ENCODE measurements at regions not wholly inside any gene's neighbourhood (a gene's known extent, or its start where the extent isn't known, plus 50 kb on each side); places are given as distances from the start of the nearest gene placed in this dataset.

DNA sequence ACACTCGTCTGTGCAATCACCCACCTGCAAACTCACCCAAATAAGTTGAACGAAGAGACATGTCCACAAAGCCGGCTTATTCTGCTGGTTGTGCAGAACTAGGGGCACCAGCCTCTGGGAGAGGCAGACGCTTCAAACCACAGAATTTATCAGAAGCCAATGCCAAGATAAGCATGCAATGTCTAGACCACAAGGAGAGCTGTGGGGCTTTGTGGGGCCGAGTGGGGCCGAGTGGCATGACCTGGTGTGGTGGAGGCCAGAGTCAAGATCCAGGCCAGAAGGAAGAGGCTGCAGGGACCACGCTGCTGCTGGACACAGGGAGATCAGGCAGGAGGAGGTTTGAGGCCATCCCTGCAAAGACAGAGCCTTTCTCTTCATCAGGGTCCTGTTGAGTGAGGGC, 259.0 kb downstream of the IRX2 start:
- DNase-seq (ENCODE audit: low spot score) = no peak

DNA sequence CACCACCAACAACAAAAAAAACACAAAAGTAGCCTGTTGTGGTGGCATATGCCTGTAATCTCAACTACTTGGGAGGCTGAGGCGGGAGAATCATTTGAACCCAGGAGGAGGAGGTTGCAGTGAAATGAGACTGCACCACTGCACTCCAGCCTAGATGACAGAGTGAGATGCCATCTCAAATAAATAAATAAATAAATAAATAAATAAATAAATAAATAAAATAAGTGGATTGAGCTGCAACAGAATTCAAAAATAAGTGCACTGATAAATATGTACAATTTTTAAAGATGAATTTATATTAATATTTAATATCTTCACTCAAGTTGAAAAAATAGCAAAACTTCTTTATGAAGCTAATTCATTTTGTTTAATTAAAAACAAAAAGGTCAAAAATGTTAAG, 259.6 kb downstream of the IRX2 start:
- no peak for DNase-seq (ENCODE audit: low spot score)

DNA sequence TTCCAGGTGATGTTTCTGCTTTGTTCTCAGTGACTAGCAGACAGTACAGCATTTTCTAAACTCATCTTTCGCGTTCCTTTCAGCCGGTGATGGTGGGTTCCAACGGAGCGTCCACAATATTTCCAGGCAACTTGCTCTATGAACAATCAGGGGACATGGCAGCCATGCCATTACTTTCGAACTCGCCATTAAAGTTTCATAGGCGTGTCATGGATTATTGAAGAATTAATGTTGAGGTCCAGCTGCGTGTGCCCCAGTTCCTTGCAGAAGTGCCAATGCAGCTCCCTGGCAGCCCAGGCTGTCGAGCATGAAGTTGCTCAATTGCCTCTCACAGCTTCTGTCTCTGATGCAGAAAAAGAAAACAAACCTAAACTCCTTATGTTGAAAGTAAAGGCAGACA, 262.2 kb downstream of the IRX2 start:
- no peak for DNase-seq (ENCODE audit: low spot score)

DNA sequence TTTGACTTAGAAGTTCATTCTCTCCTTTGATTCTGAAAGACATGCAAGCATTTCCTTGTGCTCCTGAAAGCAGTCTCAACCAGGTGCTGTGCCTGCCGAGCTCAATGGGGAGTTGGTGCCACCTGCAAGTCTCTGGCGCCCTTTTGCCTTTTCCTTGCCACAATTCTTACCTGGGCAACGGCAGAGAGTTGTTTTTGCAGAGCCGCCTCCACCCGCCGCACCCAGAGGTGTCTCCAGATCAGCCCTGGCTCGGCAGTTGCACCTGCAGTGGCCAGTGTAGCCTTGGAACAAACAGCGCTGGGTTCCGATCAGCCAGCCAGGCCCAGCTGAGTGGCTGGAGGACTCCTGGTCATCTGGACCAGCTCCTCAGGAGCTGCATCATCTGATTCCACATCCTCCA, 262.9 kb downstream of the IRX2 start:
- DNase-seq (ENCODE audit: low spot score) = no peak

DNA sequence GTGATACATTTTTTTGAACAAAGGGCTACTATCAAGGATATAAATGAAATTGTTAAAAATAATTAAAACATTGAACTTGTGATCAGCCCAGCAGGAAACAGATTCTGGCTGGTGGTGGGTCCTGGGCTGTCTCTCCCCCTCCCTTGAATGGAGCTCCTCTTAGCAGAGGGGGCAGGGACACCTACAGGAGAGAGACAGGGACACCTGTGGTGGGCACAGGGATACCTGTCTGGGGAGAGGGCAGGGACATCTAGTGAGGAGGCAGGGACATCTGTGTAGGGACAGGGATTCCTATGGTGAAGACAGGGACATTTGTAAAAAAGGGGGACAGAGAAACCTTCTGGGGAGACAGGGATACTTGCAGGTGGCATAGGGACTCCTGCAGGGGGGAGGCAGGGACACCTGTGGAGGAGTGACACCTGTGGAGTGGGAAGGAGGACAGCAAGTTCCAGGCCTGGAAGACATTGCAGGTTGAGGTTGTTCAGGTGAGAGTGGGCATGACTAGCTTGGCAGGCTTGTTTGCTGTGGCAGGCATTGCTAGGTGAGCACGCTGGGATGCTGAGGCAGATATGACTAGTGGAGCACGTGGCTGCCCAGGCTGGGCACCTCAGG, 264.2 kb downstream of the IRX2 start:
- DNase-seq (ENCODE audit: low spot score) = no peak

DNA sequence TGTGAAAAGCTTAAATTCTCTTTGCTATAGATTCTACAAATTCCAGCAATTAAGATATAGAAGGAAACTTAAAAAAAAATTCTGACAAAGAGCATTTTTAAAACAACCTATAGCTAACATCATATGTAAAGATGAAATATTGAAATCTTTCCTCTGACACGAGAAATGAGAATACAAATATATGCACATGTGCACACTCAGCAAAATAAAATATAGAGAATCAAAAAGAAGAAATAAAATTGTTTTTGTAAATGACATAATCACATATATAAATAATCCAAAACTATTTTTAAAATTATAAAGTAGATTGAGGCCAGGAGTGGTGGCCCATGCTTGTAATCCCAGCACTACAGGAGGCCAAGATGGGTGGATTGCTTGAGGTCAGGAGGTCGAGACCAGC, 265.1 kb downstream of the IRX2 start:
- no peak for DNase-seq (ENCODE audit: low spot score)

DNA sequence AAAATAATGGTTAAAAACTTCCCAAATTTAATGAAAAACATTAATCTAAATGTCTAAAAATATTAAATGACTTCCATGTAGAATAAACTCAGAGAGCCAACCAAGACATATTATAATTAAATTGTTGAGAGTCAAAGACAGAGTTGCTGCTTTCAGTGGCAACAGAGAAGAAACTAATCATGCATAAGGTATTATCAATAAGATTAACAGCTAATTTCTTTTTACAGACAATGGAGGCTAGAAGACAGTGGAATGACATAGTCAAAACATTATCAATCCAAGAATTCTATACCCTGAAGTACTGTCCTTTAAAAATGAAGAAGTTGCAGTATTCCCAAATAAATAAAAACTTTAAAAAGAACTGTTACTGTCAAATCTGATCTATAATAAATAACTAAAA, 268.7 kb downstream of the IRX2 start:
- peak; percentile 37 for DNase-seq (ENCODE audit: low spot score)

DNA sequence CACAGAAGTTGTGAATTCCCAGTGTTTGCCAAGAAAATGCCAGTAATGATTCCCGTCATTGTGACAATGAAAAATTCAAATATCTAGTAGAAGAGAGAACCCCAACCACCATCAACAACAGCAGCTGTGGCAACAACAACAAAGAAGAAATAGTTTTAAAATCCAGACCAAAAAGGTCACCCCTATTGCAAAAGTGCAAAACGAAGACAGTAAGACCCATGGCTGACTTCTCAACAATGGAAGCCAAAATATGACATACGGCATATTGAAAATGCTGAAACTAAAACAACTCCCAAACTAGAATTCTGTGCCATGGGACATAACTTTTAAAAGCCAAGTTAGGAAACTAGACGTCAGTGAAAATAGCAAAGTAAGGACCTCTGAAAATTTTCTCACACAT, 270.6 kb downstream of the IRX2 start:
- no peak for DNase-seq (ENCODE audit: low spot score)

DNA sequence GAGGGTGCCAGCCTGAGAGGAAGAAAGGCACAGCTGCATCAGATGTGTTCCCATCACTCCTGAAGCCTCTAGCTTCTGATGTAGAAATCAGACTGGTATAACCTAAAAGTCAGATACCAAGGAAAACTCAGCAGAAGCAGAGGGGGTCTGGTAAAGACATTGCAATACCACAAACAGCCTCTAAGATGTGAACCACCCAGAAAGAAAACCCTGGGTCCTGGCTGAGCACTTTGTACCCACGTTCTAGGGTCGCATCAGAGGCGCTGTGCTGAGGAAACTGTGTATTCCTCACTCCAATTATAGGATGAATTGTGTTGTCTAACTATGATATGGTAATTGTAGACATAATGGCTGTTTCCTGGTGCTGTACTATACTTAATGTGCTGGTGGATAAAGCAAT, 275.6 kb downstream of the IRX2 start:
- no peak for DNase-seq (ENCODE audit: low spot score)

DNA sequence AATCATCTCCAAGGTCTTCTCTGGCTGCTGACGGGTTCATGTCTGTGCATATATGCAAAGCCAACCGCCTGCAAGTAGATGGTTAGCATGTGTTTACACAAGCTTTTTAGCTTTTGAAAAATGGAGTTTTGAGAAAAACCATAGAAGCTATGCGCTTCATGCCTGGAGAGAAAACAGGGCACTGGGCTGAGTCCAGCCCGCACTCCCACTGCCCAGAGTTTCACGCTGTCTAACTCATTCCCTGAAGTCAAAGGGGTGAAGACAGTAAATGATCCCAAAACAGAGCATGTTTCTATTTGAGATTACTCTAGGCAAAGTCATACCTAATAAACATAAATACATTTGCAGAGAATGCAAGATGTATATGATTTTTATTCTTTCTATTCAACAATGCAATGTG, 278.8 kb downstream of the IRX2 start:
- no peak for DNase-seq (ENCODE audit: low spot score)

DNA sequence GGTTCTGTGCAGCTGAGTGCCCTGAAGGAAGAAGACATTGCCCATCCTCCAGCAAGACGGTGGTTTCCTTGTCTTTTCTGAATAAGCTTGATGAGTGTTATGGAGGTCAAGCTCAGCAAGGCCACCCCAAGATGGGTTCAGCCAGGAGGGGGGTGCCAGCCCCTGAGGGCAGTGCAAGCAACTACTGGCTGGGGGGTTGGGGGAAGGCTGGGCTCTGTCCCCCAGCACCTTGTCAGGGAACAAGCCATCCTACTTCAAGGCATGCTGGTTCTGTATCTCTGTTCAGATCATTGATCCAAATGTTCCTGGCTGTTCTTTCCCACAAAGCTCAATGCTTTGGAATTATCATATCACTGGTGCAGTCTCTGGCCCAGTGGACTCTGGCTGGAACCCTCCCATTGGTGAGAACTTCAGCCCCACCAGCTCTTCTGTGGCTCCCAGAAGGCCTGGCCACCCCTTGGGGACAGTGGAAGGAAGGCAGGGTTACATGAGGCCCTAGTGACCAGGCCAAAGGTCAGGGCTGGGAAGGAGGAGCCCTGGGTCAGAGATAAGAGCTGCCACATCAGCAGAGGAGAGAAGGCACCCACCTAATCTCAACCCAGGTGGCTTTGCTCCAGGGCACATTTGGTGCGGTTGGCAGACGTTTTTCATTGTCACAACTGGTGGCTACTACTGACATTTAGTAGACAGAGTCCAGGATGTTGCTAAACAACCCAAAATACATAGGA, 280.2 kb downstream of the IRX2 start:
- DNase-seq (ENCODE audit: low spot score) = no peak

DNA sequence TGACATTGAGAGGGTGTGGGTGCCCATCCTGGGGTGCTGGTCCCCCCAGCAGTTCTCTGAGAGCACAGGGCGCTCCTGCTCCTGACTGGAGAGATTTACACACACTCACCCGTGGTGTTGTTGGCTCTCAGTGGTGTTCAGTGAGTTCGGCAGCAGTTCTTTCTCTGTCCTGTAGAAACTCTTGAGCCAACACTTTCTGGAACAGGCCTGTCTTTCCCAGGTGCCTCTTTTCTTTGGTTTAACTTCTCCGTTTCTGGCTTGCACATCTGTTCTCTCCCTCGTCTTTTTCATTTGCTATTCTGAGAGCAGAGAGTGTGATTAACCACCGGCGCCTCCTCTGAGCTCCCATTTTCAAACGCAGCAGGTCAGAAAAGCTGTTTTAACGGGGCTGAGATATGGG, 284.5 kb downstream of the IRX2 start:
- DNase-seq (ENCODE audit: low spot score) = no peak

DNA sequence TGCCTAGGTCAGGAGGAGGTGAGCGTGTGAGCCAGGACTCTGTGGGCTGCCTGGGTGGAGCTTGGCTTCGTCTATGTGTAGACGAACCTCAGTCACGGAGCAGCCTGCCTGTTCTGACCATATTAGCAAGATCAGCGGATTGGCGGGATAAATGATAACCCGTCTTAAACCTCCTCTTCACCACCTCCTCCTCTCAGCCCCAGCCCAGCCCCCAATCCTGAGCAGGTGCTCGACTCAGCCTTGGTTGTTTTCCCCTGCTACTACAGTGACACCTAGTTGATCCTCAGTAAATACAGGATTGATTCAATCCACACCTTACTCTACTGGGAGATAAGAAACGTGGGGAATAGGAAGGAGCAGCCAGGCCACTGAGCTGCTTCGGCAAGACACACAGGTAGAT, 286.1 kb downstream of the IRX2 start:
- peak; percentile 13 for DNase-seq (ENCODE audit: low spot score)

DNA sequence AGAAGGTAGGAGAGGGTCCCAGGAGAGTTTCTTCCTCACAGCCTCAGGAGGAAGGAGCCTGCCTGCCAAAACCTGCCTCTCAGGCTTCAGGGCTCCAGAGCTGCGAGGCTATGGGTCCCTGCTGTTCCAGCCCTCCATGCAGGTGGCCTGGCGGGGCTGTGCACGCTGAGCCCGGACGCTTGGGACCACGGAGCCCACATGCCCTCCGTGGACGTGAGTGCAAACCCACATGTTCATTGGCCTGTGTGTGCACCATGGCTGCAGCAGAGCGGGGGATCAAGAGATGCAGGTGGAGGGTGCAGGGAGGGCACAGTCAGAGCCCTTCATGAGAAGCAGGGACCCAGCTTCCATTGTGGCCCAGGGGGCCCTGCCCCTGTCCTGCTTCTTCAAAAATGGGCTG, 287.3 kb downstream of the IRX2 start:
- DNase-seq (ENCODE audit: low spot score) = no peak

DNA sequence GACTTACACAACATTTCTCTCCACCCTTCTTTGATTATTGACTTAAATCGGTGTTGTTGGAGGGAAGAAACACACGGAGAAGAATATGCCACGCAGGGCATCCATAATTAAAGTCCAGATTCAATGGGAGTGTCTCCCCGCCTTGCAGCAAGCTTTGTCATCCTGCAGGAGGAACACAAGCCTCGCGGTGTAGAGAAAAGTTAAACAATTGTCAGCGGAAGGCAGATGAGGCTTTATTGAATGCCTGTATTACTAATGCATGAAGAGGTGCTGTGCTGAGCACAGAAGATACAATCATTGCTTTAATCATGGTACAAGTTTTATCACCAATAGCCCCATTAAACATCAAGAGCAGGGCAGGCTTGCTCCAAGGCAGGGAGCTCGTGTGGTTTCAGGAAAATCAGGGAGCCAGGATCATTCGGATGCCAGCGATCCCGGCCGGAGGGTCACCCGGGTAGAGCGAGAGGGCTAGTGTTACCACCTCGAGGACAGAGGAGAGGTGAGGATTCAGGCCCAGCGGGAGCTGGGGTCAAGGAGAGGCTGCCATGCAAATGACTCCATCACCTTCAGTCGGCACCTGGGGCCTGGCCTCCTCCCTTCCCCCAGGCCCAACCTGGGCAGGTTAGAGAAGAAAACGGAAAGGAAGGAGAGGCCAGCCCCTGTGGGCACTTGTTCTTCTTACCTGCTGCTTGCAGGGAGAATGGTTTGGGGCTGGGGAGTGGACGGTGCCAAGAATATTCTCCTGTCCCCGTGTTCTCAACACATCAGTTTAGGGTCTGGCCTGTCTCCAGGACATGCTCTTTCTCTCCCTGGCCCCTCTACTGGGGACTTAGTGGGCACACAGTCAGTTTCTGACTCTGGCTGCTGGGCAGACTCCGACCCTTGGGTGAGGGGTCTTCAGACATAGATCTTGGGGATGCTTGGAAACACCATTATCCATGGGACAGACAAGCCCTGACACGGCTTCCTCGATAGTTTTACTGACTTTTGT, 289.5 kb downstream of the IRX2 start:
- DNase-seq (ENCODE audit: low spot score) = no peak

DNA sequence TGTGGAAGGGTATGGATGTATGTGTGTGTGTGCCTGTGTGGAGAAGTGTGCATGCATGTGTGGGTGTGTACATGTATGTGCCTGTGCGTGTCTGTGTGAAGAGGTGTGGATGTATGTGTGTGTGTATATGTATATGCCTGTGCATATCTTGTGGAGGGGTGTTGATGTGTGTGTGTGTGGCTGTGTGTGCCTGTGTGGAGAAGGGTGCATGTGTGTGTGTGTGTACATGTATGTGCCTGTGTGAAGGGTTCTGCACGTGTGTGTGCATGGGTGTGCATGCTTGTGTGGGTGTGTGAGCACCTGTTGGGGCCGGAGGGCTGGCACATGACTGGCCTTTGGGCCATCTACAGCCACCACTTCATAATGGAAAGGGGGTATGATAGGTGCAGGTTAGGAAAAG, 291.4 kb downstream of the IRX2 start:
- DNase-seq (ENCODE audit: low spot score) = no peak

DNA sequence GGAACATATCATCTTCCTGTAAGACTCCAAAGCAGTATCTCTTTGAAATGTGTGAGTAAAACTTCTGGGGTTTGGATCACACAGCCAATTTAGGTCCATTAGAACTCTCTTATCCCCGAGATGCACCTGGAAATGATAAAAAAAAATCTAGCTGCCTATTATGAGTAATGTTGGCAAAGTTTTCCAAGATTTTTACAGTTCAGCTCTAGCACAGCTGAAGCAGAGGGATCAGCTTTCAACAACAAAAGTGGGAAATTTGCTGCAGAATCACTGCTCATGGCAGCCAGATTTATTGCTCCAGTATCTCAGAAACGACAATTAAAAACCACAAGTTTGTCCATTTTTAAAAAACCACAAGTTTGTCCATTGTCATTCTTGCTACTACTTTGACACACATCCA, 292.2 kb downstream of the IRX2 start:
- no peak for DNase-seq (ENCODE audit: low spot score)

DNA sequence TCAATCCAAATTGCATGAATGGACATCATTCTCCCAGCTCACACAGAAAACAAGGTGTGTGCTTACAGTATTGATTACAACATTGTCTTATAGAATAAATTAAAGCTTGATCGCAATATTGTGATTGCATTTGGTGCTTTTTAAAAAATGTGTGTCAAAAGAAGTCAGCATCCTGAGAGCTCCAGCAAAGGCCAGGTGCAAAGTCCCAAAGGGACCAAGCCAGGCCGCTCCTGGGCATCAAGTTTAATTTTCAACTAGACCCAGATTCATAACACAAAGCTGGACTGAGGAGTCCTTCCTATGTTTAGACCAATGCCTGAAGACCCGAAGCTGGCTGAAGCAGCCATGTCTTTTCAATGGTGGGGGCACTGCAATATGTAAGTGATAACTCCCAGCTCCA, 295.6 kb downstream of the IRX2 start:
- DNase-seq (ENCODE audit: low spot score) = no peak

DNA sequence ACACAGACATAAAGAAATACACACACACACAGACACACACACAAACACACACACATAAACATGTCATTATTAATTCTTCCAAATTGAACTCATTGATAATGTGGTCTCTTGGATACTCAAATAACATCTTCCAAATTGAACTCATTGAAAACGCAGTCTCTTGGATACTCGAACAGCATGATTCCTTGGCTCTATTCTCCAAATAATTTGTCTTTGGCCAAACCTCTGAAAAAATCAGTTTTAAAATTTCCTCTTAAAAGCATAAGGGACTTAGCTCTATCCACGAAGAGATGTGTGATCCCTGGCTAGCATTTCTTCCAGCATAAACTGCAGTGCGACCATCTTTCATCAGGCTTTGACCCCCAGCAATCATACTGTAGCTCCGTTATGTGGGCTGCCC, 296.6 kb downstream of the IRX2 start:
- no peak for DNase-seq (ENCODE audit: low spot score)

DNA sequence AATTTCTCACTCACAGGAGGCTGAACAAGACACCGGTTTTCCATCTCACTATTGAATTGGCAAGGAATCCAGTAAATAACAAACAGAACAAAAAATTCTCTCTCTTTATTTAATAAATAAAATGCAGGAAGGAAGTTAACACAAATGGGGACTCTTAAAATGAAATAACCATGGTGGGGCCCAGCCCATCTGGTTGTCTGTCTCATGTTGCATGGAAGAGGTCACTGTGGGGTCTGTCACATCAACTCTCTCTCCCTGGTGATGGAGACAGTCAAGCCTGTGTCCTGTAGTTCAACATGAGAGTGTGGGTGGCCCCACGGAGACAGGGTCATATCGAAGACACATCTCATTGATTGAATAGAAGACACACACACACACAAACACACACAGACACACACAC, 297.7 kb downstream of the IRX2 start:
- no peak for DNase-seq (ENCODE audit: low spot score)

DNA sequence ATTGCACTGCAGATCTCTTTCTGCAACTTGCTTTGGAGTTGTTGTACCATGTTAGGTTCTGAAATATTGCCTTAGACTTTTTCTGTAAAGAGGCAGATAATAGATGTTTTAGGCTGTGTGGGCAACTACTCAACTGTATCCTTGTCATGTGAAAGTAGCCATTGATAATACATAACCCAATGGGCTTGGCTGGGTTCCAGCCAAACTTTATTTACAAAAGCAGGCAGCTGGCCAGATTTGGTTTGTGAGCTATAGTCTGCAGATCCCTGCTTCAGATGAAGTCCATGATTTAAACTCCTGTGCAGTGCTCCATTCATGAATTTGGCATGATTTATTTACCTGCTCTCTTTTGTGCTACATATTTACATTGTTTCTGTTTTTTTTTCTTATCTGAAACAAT, 300.4 kb downstream of the IRX2 start:
- DNase-seq (ENCODE audit: low spot score) = no peak

DNA sequence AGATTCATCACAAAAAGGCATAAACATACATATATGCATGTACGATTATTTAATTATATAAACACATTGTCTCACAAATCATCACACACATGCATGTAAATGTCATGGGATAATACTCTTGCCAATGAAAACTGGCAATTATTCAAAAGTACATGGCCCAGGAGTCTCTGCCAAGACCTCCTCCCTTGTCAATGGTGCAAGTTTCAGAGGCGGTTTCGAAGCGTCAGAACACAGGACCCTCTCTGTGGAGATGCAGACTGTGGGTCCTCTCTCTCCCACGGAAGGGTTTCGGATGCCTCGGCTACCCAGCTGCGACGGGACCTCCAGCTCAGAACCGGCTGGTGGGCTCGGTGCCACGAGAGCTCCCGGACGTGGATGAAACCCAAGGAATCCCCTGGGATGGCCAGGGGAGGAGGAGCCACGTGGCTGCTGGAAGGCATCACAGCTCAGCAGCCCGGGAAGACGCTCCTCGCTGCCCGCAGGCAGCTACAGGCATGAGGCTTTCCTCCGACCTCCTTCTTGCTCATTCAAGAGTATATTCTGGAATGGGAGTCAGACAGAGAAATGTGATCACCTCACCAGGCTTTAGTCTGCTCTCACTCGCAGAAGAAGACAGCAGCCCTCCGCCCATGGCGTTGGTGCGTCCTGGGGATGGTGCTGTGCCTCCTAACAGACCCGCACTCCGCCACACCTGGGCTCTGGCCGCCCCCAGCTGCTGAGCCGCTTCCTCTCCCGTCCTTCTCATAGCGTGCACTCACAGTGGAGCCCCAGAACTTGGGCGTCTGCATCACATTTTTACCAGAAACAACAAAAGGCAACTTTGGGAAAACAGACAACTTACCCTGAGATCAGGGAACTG, 308.8 kb downstream of the IRX2 start:
- no peak for DNase-seq (ENCODE audit: low spot score)
